NCI-H2029 (cell line): ENCODE measurements at regions not wholly inside any gene's neighbourhood (a gene's known extent, or its start where the extent isn't known, plus 50 kb on each side); places are given as distances from the start of the nearest gene placed in this dataset.
"Not testable (repeated sequence)": the region's sequence is repeated elsewhere in the genome, so short reads cannot be mapped to it uniquely, and the experiment has no call there.

Experiments used
- DNase-seq: peaks from one replicate; lab custom pipeline; 2025; lab: John Stamatoyannopoulos, UW

GRCh38 chr3:164375995-164376394, 702.3 kb downstream of the SI start:
- DNase-seq = no peak

GRCh38 chr3:164375538-164375937, 702.8 kb downstream of the SI start:
- no peak for DNase-seq

- no peak for DNase-seq
Measured at GRCh38 chr3:164371681-164372080, 706.6 kb downstream of the SI start.

GRCh38 chr3:164370970-164371369, 707.3 kb downstream of the SI start:
- no peak for DNase-seq

GRCh38 chr3:164365242-164365641, 713.1 kb downstream of the SI start:
- DNase-seq = no peak

GRCh38 chr3:164364111-164364510, 714.2 kb downstream of the SI start:
- DNase-seq = no peak

GRCh38 chr3:164360738-164361406, 717.4 kb downstream of the SI start:
- peak; percentile 49 for DNase-seq

- DNase-seq = no peak
Measured at GRCh38 chr3:164360078-164360578, 718.2 kb downstream of the SI start.

GRCh38 chr3:164352991-164353390, 725.3 kb downstream of the SI start:
- DNase-seq = no peak

GRCh38 chr3:164351131-164351530, 727.2 kb downstream of the SI start:
- no peak for DNase-seq

GRCh38 chr3:164342206-164342605, 736.1 kb downstream of the SI start:
- not testable (repeated sequence) for DNase-seq

GRCh38 chr3:164341086-164341485, 737.2 kb downstream of the SI start:
- no peak for DNase-seq

GRCh38 chr3:164340273-164340672, 738.0 kb downstream of the SI start:
- no peak for DNase-seq

GRCh38 chr3:164332831-164333802, 745.2 kb downstream of the SI start:
- no peak for DNase-seq

GRCh38 chr3:164326714-164327113, 751.6 kb downstream of the SI start:
- DNase-seq = no peak

- DNase-seq = no peak
Measured at GRCh38 chr3:164320962-164321361, 757.3 kb downstream of the SI start.

- DNase-seq = peak; percentile 26
Measured at GRCh38 chr3:164306042-164306441, 772.3 kb downstream of the SI start.

- DNase-seq = no peak
Measured at GRCh38 chr3:164303894-164304293, 774.4 kb downstream of the SI start.

GRCh38 chr3:164302622-164303021, 775.7 kb downstream of the SI start:
- DNase-seq = no peak

- not testable (repeated sequence) for DNase-seq
Measured at GRCh38 chr3:164291486-164291885, 786.8 kb downstream of the SI start.

- DNase-seq = no peak
Measured at GRCh38 chr3:164278550-164278949, 799.7 kb downstream of the SI start.

GRCh38 chr3:164267053-164267452, 811.2 kb downstream of the SI start:
- DNase-seq = no peak

- DNase-seq = no peak
Measured at GRCh38 chr3:164250923-164251322, 827.4 kb downstream of the SI start.
